ENCODE measurements at regions not wholly inside any gene's neighbourhood (a gene's known extent, or its start where the extent isn't known, plus 50 kb on each side); places are given as distances from the start of the nearest gene placed in this dataset.

DNA sequence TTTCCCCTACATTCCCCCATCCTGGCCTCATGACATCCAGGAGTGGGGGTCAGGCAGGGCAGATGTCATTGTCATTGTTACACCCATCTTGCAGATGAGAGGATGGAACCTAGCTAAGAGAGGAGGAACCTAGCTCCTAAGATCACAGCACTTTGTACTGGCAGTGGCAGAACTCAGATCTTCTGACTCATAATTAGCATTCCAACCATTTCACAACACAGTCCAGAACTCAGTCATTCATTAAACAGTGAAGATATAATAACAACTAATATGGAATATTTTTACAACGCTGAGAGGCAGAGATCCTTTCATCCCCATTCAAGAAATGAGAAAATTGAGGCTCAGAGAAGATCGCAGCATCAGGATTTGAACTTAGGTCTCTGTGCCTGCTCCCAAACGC is 127.8 kb downstream of the CHST1 start:
- TF ChIP-seq JUND (IDR thresholded peaks at IDR 0.05) (no peak), RAD21 (IDR thresholded peaks at IDR 0.05) (no peak), EGR1 (IDR thresholded peaks at IDR 0.05; ENCODE audit: low read depth in 2 of 2) (no peak), NR2F2 (IDR thresholded peaks at IDR 0.05) (no peak), HNF4G (IDR thresholded peaks at IDR 0.05) (no peak), GABPA (IDR thresholded peaks at IDR 0.05 in 1 of 2, conservative IDR thresholded peaks at IDR 0.05 in 1 of 2) (no peak), FOXA1 (IDR thresholded peaks at IDR 0.05) (no peak), TAF1 (conservative IDR thresholded peaks at IDR 0.05) (no peak), YY1 (IDR thresholded peaks at IDR 0.05) (no peak), SP1 (IDR thresholded peaks at IDR 0.05) (no peak), HNF4A (conservative IDR thresholded peaks at IDR 0.05) (no peak), FOXA2 (IDR thresholded peaks at IDR 0.05) (no peak)
- TF ChIP-seq, protein P1, sequence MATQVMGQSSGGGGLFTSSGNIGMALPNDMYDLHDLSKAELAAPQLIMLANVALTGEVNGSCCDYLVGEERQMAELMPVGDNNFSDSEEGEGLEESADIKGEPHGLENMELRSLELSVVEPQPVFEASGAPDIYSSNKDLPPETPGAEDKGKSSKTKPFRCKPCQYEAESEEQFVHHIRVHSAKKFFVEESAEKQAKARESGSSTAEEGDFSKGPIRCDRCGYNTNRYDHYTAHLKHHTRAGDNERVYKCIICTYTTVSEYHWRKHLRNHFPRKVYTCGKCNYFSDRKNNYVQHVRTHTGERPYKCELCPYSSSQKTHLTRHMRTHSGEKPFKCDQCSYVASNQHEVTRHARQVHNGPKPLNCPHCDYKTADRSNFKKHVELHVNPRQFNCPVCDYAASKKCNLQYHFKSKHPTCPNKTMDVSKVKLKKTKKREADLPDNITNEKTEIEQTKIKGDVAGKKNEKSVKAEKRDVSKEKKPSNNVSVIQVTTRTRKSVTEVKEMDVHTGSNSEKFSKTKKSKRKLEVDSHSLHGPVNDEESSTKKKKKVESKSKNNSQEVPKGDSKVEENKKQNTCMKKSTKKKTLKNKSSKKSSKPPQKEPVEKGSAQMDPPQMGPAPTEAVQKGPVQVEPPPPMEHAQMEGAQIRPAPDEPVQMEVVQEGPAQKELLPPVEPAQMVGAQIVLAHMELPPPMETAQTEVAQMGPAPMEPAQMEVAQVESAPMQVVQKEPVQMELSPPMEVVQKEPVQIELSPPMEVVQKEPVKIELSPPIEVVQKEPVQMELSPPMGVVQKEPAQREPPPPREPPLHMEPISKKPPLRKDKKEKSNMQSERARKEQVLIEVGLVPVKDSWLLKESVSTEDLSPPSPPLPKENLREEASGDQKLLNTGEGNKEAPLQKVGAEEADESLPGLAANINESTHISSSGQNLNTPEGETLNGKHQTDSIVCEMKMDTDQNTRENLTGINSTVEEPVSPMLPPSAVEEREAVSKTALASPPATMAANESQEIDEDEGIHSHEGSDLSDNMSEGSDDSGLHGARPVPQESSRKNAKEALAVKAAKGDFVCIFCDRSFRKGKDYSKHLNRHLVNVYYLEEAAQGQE (IDR thresholded peaks at IDR 0.05) = no peak
- TF ChIP-seq, protein P2, sequence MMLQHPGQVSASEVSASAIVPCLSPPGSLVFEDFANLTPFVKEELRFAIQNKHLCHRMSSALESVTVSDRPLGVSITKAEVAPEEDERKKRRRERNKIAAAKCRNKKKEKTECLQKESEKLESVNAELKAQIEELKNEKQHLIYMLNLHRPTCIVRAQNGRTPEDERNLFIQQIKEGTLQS (IDR thresholded peaks at IDR 0.05) = no peak
- TF ChIP-seq, protein P3, sequence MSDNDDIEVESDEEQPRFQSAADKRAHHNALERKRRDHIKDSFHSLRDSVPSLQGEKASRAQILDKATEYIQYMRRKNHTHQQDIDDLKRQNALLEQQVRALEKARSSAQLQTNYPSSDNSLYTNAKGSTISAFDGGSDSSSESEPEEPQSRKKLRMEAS (IDR thresholded peaks at IDR 0.05) = no peak
- TF ChIP-seq, protein P4, sequence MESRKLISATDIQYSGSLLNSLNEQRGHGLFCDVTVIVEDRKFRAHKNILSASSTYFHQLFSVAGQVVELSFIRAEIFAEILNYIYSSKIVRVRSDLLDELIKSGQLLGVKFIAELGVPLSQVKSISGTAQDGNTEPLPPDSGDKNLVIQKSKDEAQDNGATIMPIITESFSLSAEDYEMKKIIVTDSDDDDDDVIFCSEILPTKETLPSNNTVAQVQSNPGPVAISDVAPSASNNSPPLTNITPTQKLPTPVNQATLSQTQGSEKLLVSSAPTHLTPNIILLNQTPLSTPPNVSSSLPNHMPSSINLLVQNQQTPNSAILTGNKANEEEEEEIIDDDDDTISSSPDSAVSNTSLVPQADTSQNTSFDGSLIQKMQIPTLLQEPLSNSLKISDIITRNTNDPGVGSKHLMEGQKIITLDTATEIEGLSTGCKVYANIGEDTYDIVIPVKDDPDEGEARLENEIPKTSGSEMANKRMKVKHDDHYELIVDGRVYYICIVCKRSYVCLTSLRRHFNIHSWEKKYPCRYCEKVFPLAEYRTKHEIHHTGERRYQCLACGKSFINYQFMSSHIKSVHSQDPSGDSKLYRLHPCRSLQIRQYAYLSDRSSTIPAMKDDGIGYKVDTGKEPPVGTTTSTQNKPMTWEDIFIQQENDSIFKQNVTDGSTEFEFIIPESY (IDR thresholded peaks at IDR 0.05) = no peak
- TF ChIP-seq, protein P5, sequence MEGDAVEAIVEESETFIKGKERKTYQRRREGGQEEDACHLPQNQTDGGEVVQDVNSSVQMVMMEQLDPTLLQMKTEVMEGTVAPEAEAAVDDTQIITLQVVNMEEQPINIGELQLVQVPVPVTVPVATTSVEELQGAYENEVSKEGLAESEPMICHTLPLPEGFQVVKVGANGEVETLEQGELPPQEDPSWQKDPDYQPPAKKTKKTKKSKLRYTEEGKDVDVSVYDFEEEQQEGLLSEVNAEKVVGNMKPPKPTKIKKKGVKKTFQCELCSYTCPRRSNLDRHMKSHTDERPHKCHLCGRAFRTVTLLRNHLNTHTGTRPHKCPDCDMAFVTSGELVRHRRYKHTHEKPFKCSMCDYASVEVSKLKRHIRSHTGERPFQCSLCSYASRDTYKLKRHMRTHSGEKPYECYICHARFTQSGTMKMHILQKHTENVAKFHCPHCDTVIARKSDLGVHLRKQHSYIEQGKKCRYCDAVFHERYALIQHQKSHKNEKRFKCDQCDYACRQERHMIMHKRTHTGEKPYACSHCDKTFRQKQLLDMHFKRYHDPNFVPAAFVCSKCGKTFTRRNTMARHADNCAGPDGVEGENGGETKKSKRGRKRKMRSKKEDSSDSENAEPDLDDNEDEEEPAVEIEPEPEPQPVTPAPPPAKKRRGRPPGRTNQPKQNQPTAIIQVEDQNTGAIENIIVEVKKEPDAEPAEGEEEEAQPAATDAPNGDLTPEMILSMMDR (IDR thresholded peaks at IDR 0.05; ENCODE audit: low read depth, low read length, missing input control) = no peak
- H3K27me3 ChIP-seq (ENCODE audit: control insufficient read depth in 4 of 4, insufficient read depth in 4 of 4, low read length in 3 of 4) = no peaks in the 10 kb centered on the region
- no peak overlapping the region for H3K9ac ChIP-seq (ENCODE audit: low read depth in 1 of 2, low read length in 2 of 2)
- DNase-seq (ENCODE audit: low spot score) = no peak
- no peaks in the 10 kb centered on the region for H3K4me1 ChIP-seq (ENCODE audit: control insufficient read depth in 4 of 4, insufficient read depth in 4 of 4, low read length in 3 of 4)
- no peak overlapping the region for H3K27ac ChIP-seq (ENCODE audit: low read depth in 1 of 2, low read length in 2 of 2)
- H3K4me3 ChIP-seq (ENCODE audit: low read depth in 1 of 3, low read length in 3 of 3) = no peak overlapping the region
- H3K36me3 ChIP-seq (ENCODE audit: control insufficient read depth in 4 of 4, insufficient read depth in 3 of 4, low read depth in 1 of 4, low read length in 3 of 4) = no peaks in the 10 kb centered on the region
- WGBS = 78% methylated on average over 3 of the region's 3 CpGs
- no peaks in the 10 kb centered on the region for H3K9me3 ChIP-seq (ENCODE audit: control insufficient read depth in 4 of 4, low read length in 3 of 4)

DNA sequence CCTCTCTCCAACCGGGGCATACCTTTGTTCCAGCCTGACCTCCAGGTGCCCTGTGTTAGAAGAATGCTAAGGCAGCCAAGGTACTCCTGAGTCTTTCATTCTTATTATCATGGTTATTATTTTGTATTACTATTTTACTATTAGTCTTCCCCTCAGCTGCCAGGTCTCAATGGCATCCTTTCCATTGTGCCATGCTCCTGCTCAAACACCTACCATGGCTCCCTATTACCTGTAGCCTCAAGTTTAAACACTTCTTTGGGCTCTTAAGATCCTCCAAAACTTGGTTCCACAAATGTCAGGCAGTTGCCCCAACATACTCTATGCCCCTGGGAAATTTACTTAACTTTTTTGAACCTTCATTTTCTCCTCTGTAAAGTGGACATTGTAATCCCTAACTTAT is 130.4 kb downstream of the CHST1 start:
- Histone ChIP-seq H3K9ac (ENCODE audit: low read depth in 1 of 2, low read length in 2 of 2) (no peak overlapping the region), H3K27me3 (ENCODE audit: control insufficient read depth in 4 of 4, insufficient read depth in 4 of 4, low read length in 3 of 4) (no peaks in the 10 kb centered on the region), H3K4me1 (ENCODE audit: control insufficient read depth in 4 of 4, insufficient read depth in 4 of 4, low read length in 3 of 4) (no peaks in the 10 kb centered on the region), H3K4me3 (ENCODE audit: low read depth in 1 of 3, low read length in 3 of 3) (no peak overlapping the region), H3K9me3 (ENCODE audit: control insufficient read depth in 4 of 4, low read length in 3 of 4) (no peaks in the 10 kb centered on the region), H3K27ac (ENCODE audit: low read depth in 1 of 2, low read length in 2 of 2) (no peak overlapping the region), H3K36me3 (ENCODE audit: control insufficient read depth in 4 of 4, insufficient read depth in 3 of 4, low read depth in 1 of 4, low read length in 3 of 4) (no peaks in the 10 kb centered on the region)
- TF ChIP-seq JUND (IDR thresholded peaks at IDR 0.05) = no peak
- TF ChIP-seq FOXA2 (IDR thresholded peaks at IDR 0.05) = no peak
- TF ChIP-seq, protein P5 (IDR thresholded peaks at IDR 0.05; ENCODE audit: low read depth, low read length, missing input control) = no peak
- TF ChIP-seq EGR1 (IDR thresholded peaks at IDR 0.05; ENCODE audit: low read depth in 2 of 2) = no peak
- 78% methylated on average over 1 of the region's 1 CpG for WGBS
- DNase-seq (ENCODE audit: low spot score) = no peak

All from liver (tissue), 8 donors.